Hepatocyte (in vitro differentiated cells): ENCODE measurements at regions not wholly inside any gene's neighbourhood (a gene's known extent, or its start where the extent isn't known, plus 50 kb on each side); places are given as distances from the start of the nearest gene placed in this dataset.
"Not testable (repeated sequence)": the region's sequence is repeated elsewhere in the genome, so short reads cannot be mapped to it uniquely, and the experiment has no call there.

ENCODE experiments used
- DNase-seq: peaks from one replicate; pipeline ENCODE4 v3.0.0-alpha.2; 2016; ENCODE audit warnings: low spot score
- H2AFZ ChIP-seq: fragments of 200-600 bp; sonication (generic); 2 replicates; pipeline ENCODE4 v1.6.0; 2016; ENCODE audit warnings: antibody characterized with exemption, mild to moderate bottlenecking
- H3K27ac ChIP-seq: fragments of 200-600 bp; sonication (generic); 2 replicates; pipeline ENCODE4 v1.5.1; 2016; ENCODE audit warnings: mild to moderate bottlenecking
- H3K27me3 ChIP-seq: fragments of 200-600 bp; sonication (generic); 2 replicates; pipeline ENCODE4 v1.6.1; 2016
- H3K36me3 ChIP-seq: fragments of 200-600 bp; sonication (generic); replicated peaks from 2 replicates; pipeline ENCODE4 v1.5.1; 2016; ENCODE audit warnings: low read depth; ENCODE audit not compliant: insufficient read depth
- H3K4me1 ChIP-seq: fragments of 200-600 bp; sonication (generic); 2 replicates; pipeline ENCODE4 v1.5.1; 2016; ENCODE audit warnings: mild to moderate bottlenecking, moderate library complexity; ENCODE audit not compliant: insufficient read depth
- H3K4me2 ChIP-seq: fragments of 200-600 bp; sonication (generic); 2 replicates; pipeline ENCODE4 v1.6.0; 2016
- H3K4me3 ChIP-seq: fragments of 200-600 bp; sonication (generic); 2 replicates; pipeline ENCODE4 v1.5.1; 2016; ENCODE audit warnings: mild to moderate bottlenecking
- H3K79me2 ChIP-seq: fragments of 200-600 bp; sonication (generic); 2 replicates; pipeline ENCODE4 v1.6.0; 2017; ENCODE audit warnings: mild to moderate bottlenecking
- H3K9me2 ChIP-seq: fragments of 200-600 bp; sonication (generic); replicated peaks from 2 replicates; pipeline ENCODE4 v1.6.0; 2017; ENCODE audit warnings: mild to moderate bottlenecking; ENCODE audit not compliant: insufficient read depth
- H3K9me3 ChIP-seq: fragments of 200-600 bp; sonication (generic); 2 replicates; pipeline ENCODE4 v1.5.1; 2016; ENCODE audit warnings: low read depth, mild to moderate bottlenecking
- H4K20me1 ChIP-seq: fragments of 200-600 bp; sonication (generic); 2 replicates; pipeline ENCODE4 v1.6.0; 2016; ENCODE audit warnings: mild to moderate bottlenecking; ENCODE audit not compliant: insufficient read depth, poor library complexity, severe bottlenecking
- CTCF ChIP-seq: fragments of 200-600 bp; sonication (generic); IDR thresholded peaks from 2 replicates; pipeline ENCODE4 v1.5.1; 2016; ENCODE audit warnings: antibody characterized with exemption, mild to moderate bottlenecking; ENCODE audit not compliant: poor library complexity
- EZH2 ChIP-seq: fragments of 200-600 bp; sonication (generic); IDR thresholded peaks from 2 replicates; pipeline ENCODE4 v1.6.1; 2016; ENCODE audit warnings: antibody characterized with exemption, mild to moderate bottlenecking, borderline replicate concordance
- EZH2phosphoT487 ChIP-seq: fragments of 200-600 bp; sonication (generic); IDR thresholded peaks from one replicate; pipeline ENCODE4 v1.6.1; 2018; ENCODE audit warnings: antibody characterized with exemption, mild to moderate bottlenecking, low read depth, moderate library complexity; ENCODE audit not compliant: unreplicated experiment, severe bottlenecking
- WGBS: methylation state at CpG from one replicate; pipeline ENCODE4 v1.1.6; 2016; ENCODE audit warnings: low lambda C conversion rate; ENCODE audit errors: missing lambda C conversion rate; 5-methylcytosine and 5-hydroxymethylcytosine counted together

GRCh38 chr19:28614634-28615545 is 598.1 kb downstream of the UQCRFS1 start:
- H3K27me3 ChIP-seq, result no peaks in the 10 kb centered on the region
- H3K9me3 ChIP-seq, result no peaks in the 10 kb centered on the region
- DNase-seq, result no peak
- TF ChIP-seq EZH2phosphoT487, result no peak
- TF ChIP-seq CTCF, result no peak
- no peak for TF ChIP-seq EZH2
- no peak overlapping the region for H3K4me3 ChIP-seq
- no peaks in the 10 kb centered on the region for H3K36me3 ChIP-seq
- no peaks in the 10 kb centered on the region for H4K20me1 ChIP-seq
- no peaks in the 10 kb centered on the region for H3K79me2 ChIP-seq
- H2AFZ ChIP-seq, result no peak overlapping the region
- H3K4me2 ChIP-seq, result no peak overlapping the region
- no peaks in the 10 kb centered on the region for H3K4me1 ChIP-seq
- no peak overlapping the region for H3K27ac ChIP-seq
- 83% methylated on average over 12 of the region's 12 CpGs for WGBS
- no peaks in the 10 kb centered on the region for H3K9me2 ChIP-seq

- no peak overlapping the region for H3K4me2 ChIP-seq
- no peak overlapping the region for H3K4me3 ChIP-seq
- no peak overlapping the region for H2AFZ ChIP-seq
- TF ChIP-seq EZH2 (no peak), CTCF (no peak), EZH2phosphoT487 (no peak)
- H3K9me3 ChIP-seq, result no peaks in the 10 kb centered on the region
- H3K36me3 ChIP-seq, result no peaks in the 10 kb centered on the region
- H3K27me3 ChIP-seq, result no peaks in the 10 kb centered on the region
- DNase-seq, result no peak
- H3K79me2 ChIP-seq, result no peaks in the 10 kb centered on the region
- no peaks in the 10 kb centered on the region for H3K4me1 ChIP-seq
- no peaks in the 10 kb centered on the region for H4K20me1 ChIP-seq
- H3K9me2 ChIP-seq, result no peaks in the 10 kb centered on the region
- 87% methylated on average over 8 of the region's 8 CpGs for WGBS
- H3K27ac ChIP-seq, result no peak overlapping the region
Observed at GRCh38 chr19:28612275-28612769, 600.6 kb downstream of the UQCRFS1 start.

GRCh38 chr19:28611227-28611914 is 601.6 kb downstream of the UQCRFS1 start:
- WGBS, result 88% methylated on average over 8 of the region's 8 CpGs
- H3K4me3 ChIP-seq, H3K36me3 ChIP-seq, H2AFZ ChIP-seq, H3K79me2 ChIP-seq, H3K27ac ChIP-seq, DNase-seq, H4K20me1 ChIP-seq, H3K4me2 ChIP-seq, H3K9me3 ChIP-seq, H3K9me2 ChIP-seq, H3K27me3 ChIP-seq, H3K4me1 ChIP-seq: not testable (repeated sequence)

GRCh38 chr19:28610731-28611130 is 602.2 kb downstream of the UQCRFS1 start:
- Histone ChIP-seq H3K79me2 (no peaks in the 10 kb centered on the region), H3K4me3 (no peak overlapping the region), H3K36me3 (no peaks in the 10 kb centered on the region), H4K20me1 (no peaks in the 10 kb centered on the region), H3K9me2 (no peaks in the 10 kb centered on the region), H3K9me3 (no peaks in the 10 kb centered on the region), H2AFZ (no peak overlapping the region), H3K4me2 (no peak overlapping the region), H3K27me3 (no peaks in the 10 kb centered on the region), H3K4me1 (no peaks in the 10 kb centered on the region), H3K27ac (no peak overlapping the region)
- no peak for DNase-seq
- TF ChIP-seq EZH2phosphoT487 (no peak), EZH2 (no peak), CTCF (no peak)
- WGBS, result 77% methylated on average over 6 of the region's 6 CpGs
